ENCODE measurements at regions not wholly inside any gene's neighbourhood (a gene's known extent, or its start where the extent isn't known, plus 50 kb on each side); places are given as distances from the start of the nearest gene placed in this dataset.
"Not testable (repeated sequence)": the region's sequence is repeated elsewhere in the genome, so short reads cannot be mapped to it uniquely, and the experiment has no call there.

DNA sequence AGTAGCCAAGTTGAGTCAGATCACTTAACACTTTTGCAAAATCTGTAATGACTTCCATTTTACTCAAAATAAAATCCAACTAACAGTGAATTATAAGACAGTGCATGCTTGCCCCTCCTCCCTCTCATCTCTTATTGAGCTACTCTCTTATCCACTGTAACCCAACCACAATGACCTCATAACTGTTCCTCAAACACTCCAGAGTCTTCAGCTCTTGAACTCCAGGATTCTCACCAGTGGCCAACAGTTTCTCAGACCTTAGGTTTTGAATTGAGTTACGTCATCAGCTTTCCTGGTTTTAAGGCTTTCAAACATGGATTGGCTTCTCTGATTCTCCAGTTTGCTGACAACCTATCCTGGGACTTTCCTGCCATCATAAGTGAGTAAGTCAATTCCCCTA, 938.3 kb downstream of the RAB28 start:
- no peak for DNase-seq

DNA sequence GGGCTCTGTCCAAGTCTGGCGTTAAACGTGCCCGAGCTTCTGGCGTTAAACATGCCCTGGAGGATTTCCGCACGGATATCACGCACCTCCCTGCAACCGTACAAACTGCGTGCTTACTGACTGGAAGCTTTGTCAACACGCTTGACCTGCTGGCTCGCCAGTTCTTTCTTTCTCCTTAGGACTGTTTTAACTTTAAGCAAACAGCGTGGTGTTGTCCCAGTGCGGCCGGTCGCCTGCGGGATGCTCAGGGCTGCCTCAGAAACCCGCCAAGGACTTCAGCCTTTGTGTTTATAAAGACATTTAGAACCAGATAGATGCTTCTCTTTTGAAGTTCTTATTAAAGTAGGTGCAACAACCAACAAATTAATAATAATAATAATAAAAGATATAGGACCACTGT, 946.0 kb downstream of the RAB28 start:
- no peak for DNase-seq

- no peak for DNase-seq
Measured at GRCh38 chr4:12534684-12535083, 949.5 kb downstream of the RAB28 start.

DNA sequence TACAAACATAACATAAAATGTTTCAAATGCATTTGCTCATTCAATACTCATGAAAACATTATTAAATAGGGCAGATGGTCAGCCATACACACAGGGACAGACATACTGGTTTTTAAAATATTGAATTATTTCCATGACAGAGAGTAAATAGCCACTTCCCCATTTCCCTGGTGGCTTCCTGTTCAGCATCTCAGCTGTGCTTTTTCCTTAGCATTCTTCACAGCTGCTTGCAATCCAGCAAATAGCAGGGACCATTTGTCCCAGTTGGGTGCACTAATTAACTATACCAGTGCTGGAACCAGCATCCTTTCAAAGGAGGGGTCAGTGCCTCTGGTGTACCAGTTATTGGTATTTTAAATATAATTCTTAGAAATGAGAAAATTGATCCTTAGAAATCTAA, 964.7 kb downstream of the RAB28 start:
- no peak for DNase-seq

DNA sequence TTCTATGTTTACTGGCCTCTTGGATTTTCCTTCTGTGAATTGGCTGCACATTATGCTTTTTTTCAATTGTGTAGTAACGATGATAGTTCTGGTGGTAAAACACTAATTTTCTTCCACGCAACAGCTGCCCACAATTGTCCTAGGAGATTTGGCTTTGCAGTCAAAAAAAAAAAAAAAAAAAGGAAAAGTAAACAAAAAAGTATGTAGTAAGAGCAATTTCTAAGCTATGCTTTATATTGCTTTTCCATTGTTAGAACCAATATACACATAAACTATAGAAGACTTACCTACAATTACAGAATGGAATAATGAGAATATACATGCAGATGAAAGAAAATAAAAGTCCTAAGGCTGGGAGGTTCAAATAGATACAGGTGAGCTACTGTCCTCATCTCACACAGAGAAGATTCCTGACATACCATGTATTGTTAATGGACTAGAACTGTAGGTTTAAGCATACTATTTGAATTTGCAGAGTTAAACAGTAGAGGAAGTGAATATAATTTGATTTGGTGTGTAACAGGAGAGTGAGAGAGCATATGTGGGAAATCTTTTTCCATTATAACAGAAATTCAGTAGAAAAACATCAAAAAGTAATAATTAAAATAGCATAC, 976.2 kb downstream of the RAB28 start:
- no peak for DNase-seq

DNA sequence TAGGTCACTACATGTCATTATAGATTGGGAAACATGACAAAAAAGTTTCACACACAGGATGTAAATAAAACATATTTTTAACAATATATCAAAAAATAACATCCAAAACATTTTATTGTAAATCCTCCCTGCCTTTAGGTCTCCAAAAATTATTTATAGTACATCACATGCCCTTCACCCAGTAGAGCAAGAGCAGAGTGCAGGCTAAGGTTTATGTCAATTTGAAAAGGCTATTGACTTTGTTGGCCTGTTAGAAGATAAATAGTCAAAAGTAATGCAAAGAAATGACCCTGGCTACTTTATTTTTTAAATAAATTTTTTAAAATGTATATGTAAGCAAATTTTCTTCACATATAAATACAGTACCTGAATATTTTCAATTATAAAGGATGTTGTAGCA, 983.7 kb downstream of the RAB28 start:
- DNase-seq = no peak

DNA sequence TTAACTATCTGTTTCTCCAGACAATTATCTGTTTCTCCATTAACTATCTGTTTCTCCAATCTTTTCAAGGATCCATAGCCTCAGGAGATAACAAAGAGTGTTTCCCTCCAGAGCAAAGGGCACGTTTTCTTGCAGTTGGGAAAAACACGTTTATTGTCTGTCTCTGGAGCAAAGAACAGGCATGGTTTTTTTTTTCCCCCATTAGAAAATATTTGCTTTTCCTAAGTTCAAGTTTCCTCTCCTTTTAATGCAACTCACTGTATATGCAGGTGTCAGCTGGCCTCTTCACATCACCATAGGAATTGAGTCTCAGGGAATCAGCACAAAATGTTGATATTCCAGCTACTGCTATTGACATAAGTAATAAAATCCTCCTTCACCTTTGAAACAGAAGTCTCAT, 984.4 kb downstream of the RAB28 start:
- no peak for DNase-seq

DNA sequence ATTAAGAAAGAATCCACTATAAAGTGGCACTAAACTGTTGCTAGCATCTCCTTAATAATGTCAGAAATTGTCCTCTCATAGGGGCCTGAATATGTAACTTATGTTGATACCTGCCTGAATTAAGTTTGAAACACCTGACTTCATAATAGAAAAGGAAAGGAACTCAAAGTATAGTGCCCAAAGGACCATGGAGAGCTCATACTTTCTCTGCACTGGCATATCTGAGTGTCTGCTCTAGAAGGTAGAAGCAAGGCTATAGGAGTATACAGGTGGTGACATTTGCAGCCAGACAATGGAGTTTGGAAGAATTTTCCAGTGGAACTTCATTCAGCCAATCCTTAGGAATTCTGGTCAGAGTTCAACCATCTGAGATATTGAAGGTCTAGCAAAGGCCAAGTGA, 988.9 kb downstream of the RAB28 start:
- DNase-seq = no peak

- no peak for DNase-seq
Measured at GRCh38 chr4:12492730-12493393, 991.3 kb downstream of the RAB28 start.

- no peak for DNase-seq
Measured at GRCh38 chr4:12488672-12489071, 995.5 kb downstream of the RAB28 start.

GRCh38 chr4:12487000-12487399, 997.1 kb downstream of the RAB28 start:
- DNase-seq = no peak

GRCh38 chr4:12472087-12472486, 1012.1 kb downstream of the RAB28 start:
- no peak for DNase-seq

GRCh38 chr4:12471193-12471592, 1012.9 kb downstream of the RAB28 start:
- DNase-seq = no peak

DNA sequence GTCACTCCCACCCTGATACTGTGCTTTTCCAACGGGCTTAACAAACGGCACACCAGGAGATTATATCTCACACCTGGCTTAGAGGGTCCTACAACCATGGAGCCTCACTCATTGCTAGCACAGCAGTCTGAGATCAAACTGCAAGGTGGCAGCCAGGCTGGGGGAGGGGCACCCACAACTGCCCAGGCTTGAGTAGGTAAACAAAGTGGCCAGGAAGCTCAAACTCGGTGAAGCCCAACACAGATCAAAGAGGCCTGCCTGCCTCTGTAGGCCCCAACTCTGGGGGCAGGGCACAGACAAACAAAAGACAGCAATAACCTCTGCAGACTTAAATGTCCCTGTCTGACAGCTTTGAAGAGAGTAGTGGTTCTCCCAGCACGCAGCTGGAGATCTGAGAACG, 1022.6 kb downstream of the RAB28 start:
- DNase-seq = not testable (repeated sequence)

DNA sequence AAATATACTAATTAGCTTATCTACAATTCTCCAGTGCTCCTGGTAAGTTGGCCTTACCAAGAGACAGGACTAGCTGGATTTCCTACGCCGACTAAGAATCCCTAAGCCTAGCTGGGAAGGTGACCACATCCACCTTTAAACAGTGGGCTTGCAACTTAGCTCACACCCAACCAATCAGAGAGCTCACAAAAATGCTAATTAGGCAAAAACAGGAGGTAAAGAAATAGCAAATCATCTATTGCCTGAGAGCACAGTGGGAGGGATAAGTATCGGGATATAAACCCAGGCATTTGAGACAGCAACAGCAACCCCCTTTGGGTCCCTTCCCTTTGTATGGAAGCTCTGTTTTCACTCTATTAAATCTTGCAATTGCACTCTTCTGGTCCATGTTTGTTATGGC, 1025.0 kb downstream of the RAB28 start:
- DNase-seq = no peak

DNA sequence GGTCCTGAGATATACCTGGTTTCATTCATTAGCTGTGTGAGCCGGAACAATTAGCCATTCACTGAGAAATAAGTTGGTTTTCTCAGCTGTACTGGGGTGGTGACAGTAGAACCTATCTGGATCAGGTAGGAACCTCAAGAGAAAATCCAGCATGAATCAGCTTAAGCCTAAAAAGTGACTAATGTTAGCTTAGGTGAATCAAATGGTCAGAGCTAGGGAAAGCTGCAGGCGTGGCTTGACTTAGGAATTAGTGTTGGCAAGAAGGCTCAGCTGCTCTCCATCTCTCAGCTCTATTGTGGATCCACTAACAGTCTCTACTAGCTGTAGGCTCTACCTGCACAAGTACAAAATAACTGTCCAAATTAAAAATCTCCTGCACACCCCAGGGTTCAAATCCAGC, 1025.5 kb downstream of the RAB28 start:
- DNase-seq = no peak

DNA sequence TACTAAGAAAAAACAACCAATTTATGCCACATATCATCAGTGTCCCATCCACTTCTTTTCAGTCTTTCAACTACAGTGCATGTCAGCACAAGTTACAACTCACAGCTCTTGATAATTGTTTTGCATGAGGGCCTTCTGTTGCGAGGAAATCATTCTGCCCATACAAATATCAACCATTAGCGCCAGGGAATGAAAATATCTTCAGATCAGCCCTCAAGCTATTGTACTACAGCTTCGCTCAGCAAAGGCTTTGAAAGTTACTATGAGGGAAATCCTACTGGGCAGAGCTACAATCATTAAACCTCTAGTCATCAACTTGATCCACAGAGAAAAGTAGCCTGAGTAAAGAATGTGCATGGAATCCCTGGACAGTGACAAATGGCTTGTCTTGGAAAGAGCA, 1023.6 kb upstream of the HS3ST1 start:
- no peak for DNase-seq

- DNase-seq = no peak
Measured at GRCh38 chr4:12447451-12447850, 1018.8 kb upstream of the HS3ST1 start.

- DNase-seq = no peak
Measured at GRCh38 chr4:12446657-12447185, 1018.0 kb upstream of the HS3ST1 start.

DNA sequence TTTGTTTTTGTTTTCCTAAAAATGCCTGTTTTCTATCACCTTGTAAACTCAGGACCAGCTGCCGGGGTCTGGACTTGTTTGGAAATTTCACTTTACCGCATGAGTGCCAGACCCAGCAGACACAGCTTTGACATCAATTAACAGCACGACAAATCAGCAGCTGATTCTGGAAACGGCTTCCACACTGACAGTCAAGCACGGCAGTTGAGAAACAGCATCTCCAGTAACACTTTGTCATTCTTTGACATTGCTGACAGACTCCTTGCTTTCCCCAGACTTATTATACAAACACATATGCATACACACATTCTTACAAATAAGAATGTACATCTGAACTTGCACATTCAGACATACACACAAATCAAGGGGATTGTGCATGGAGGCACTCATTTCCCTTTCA, 1017.6 kb upstream of the HS3ST1 start:
- DNase-seq = no peak

GRCh38 chr4:12445711-12446235, 1017.1 kb upstream of the HS3ST1 start:
- DNase-seq = no peak

GRCh38 chr4:12439633-12440305, 1011.1 kb upstream of the HS3ST1 start:
- DNase-seq = no peak

GRCh38 chr4:12431259-12431658, 1002.6 kb upstream of the HS3ST1 start:
- DNase-seq = not testable (repeated sequence)

DNA sequence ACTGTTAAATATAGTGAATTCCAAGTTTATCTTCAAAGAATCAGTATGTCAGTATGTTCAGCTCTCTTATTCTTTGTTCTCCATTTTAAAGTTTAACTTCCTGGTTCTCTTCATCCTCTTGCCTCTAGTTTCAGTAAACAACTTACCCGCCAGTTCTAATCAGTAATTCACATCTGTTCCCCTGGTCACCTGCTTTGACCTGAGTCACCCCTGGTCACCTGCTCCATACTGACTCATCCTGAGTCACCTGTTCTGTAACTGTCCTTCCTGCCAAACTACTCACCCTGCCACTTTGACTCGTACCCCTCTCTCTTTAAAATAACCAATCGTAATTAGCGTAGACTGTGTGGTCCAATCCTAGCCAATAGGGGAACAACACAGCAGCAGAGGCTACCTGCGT, 992.7 kb upstream of the HS3ST1 start:
- no peak for DNase-seq
